ENCODE measurements at regions not wholly inside any gene's neighbourhood (a gene's known extent, or its start where the extent isn't known, plus 50 kb on each side); places are given as distances from the start of the nearest gene placed in this dataset.

GRCh38 chr7:42756841-42757240, 155.0 kb downstream of the C7orf25 start:
- FAIRE-seq, result no peak

DNA sequence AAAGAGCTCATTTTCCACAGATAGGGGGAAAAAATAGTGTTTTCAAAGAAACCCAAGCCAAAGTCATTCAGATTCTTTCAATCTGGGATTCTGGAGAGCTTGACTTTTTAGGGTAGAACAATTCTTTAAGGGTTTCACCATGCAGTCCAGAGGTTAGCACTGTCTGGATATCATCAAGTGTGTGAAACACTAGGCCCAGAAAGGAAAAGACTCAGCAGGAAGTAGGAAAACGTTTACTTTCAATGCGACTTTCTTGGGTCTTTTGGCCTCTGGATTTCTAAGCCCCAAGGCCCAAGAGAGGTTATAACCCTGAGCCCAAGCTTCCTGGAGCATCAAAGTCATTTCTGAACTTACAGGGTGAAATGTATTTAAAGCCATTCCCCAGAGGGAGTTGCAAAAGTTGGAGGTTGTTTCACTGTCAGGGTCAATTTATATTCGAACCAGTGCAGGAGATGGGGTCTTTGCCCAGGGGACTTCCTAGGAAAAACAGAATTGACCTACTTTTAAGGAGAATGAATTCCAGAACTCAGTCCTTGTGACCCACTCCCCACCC, 158.0 kb downstream of the C7orf25 start:
- FAIRE-seq, result no peak

DNA sequence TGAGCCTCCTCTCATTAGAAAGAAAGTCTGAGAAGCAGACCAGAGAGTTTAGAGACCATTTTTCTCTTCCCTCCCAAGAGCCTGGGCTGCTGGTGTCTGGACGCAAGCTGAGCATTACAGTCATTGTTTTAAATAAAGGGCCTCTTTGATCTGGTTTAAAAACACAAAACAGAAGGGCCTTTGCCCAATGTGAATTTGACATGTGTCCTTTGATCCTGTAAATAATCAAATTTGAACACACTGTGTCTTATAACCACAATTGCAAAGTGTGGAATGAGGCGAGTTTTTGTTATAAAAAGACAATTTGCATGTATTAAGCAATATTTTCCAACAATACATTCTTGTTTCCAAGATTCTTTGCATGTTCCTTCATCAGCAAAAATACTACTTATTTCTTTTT, 158.5 kb downstream of the C7orf25 start:
- no peak for FAIRE-seq

DNA sequence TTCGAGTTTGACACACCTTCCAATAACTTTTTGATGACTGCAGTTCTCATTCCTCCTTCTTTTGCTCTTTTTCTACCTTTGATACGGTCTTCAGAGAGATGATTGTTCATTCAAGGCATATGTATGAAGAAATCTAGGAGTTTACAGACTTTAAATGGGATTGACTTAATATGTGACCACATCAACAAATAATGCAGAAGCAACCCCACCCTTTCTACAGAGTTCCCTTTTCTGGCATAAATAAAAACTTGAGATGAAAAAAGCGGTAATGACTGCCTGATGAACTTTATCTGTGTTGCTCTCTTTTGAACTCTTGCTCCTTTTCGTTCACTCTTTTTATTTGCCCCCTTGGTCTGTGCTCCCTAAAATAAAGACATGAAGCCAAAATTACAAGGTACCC, 161.7 kb downstream of the C7orf25 start:
- no peak for FAIRE-seq

- no peak for FAIRE-seq
These were observed 164.8 kb downstream of the C7orf25 start for GRCh38 chr7:42747044-42747443.

- FAIRE-seq, result no peak
These were observed 165.7 kb downstream of the C7orf25 start for GRCh38 chr7:42746214-42746613.

DNA sequence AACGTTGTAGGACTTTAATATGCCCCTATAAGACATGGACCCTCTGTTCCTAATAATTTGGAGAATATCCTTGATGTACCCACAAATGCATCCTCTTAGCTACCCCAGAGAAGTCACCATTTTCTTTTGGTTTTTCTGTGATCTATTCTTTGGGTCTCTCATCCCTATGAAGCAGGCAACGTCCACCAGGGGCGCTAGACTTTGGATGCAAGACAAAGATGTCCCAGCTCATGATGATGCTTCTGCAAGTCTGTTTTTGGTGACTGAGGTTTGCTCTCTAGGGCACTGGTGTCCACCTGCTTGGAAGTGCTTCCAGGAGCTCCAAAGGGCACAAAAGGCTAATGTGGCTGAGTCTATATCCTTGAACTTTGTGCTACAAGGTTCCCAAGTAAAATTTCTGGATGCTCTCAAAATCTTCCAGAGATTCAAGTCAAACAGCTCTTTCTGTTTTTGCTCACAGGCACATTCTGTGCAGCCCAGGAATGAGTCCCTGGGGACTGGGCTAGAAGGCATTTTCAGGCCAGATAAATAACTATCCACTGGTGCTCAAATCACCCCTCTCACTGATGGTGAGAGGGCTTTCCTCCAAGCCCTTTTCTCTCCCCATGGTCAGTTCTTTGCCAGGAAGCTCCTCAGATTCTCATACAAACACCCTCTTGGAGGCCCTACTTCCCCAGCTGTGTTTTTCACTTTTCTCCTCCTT, 166.4 kb downstream of the C7orf25 start:
- FAIRE-seq, result no peak

GRCh38 chr7:42744746-42745145, 167.1 kb downstream of the C7orf25 start:
- FAIRE-seq, result no peak

DNA sequence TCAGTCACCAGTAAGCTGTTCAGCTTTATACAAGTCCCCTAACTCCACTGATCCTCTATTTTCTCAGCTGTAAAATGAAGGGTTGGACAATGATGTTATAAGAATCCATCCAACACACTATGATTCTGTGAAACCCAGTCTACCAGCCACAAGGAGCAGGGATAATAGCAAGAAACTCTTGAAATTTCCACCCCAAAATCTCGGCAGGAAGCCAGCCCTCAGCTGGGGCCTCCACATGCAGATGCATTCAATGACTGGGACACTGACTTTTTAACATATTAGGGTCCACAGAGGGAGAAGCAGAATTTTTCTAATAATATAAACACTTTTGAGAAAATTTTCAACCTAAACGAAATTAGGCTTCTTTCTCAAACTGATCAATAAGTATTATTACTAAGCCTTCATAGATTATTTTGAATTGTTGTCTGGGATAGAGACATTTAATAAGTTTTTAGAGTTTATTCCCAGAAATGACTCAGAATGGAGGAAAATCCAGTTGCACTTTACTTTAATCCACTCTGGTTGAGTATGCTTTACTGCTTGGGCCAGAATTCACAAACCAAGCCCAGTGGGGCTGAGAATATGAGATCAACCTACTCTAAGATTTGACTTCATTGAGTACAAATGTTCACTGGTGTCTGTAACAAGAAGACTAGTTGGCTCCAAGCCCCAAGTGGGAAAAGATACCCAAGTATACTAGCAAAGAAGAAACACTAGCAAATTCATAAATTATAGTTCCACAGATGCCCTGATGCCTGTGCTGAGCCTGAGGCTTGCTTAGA, 168.6 kb downstream of the C7orf25 start:
- FAIRE-seq, result no peak

DNA sequence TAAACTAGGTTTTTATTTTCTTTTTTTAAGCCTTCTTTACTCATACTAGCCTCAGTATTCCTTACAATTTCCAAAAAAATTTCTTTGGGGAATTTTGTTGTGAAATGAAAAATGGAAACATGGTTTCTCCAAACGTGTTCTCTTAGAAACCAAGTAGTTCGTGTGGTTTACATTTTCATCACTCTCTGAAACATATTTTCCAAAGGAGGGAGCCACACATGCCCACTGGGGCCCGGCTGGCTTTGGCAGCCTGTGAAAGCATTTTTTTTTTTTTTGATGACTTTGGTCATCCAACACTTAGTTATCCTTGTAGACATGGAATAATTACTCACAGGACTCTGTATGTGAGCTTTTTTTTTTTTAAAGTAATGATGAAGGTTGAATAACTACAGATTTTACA, 169.6 kb downstream of the C7orf25 start:
- FAIRE-seq, result no peak

DNA sequence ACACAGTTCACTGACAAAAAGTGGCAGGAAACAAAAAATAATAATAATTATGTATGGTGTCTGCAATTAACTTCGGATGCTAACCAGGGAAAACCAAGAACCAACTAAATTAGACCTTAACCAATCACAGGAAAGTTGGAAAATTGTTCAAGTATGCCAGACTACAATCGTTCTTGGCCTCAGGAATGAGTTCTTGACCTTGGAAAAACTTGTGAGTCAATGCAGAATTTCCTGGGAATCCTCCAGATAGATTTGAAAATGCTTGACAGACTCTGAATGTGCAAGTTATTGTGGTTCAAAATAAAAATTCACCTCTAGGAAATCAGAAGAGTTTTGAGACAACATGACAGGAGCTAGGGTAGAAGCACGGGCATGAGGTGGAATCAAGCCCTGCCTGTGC, 171.5 kb downstream of the C7orf25 start:
- no peak for FAIRE-seq

GRCh38 chr7:42739638-42740037, 172.2 kb downstream of the C7orf25 start:
- no peak for FAIRE-seq

GRCh38 chr7:42736931-42737330, 174.9 kb downstream of the C7orf25 start:
- no peak for FAIRE-seq

DNA sequence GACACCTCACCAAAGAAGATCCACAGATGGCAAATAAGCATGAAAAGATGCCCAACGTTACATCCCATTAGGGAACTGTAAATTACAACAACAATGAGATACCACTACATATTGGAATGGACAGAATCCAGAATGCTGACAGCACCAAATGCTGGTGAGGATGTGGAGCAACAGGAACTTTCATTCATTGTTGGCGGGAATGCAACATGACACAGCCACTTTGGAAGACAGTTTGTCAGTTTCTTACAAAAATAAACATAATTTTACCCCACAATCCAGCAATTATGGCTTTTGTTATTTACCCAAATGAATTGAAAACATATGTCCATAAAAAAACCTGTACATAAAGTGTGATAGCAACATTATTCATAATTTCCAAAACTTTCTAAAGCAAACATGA, 176.8 kb downstream of the C7orf25 start:
- FAIRE-seq, result no peak

GRCh38 chr7:42734568-42734967, 177.3 kb downstream of the C7orf25 start:
- no peak for FAIRE-seq

DNA sequence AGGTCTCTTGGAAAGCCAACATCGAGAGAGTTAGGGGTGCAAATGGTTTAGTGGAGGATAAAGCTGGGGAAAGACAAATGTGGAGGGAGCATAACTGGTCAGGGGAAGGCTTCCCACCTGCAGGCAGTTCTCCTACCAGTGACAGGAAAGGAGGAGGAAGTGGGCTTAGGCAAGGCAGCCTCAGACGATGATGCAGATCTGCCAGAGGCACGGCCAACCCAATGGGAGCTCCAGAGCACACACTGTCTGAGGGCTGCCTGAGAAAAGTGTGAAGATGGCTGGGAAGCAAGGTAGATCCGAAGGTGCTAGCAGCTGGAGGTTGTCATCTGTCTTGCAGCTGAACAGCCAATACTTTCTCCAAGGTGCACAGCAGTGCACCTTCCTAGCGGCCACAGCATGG, 178.8 kb downstream of the C7orf25 start:
- no peak for FAIRE-seq

DNA sequence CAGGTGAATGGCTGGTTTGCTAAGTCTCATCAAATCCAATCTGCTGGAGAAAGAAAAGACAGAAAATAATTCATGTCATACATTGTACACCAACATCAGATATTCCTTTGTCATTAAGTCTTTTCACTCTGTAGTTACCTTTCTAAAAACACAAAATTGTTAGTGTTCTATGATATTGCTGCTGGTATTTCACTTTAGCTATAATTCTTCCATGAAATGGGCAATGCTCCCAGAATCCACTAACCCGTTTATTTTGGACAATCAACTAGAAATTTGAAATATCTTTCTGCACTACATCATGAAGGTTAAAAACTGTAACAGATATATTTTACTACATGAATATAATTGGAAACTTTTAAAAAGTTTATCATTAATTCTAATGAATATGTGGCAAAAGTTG, 181.3 kb downstream of the C7orf25 start:
- FAIRE-seq, result no peak

- no peak for FAIRE-seq
These were observed 182.7 kb downstream of the C7orf25 start for GRCh38 chr7:42729053-42729765.

GRCh38 chr7:42727451-42727850, 184.4 kb downstream of the C7orf25 start:
- no peak for FAIRE-seq

- FAIRE-seq, result no peak
These were observed 185.6 kb downstream of the C7orf25 start for GRCh38 chr7:42726066-42726785.

GRCh38 chr7:42722716-42723115, 189.2 kb downstream of the C7orf25 start:
- no peak for FAIRE-seq

DNA sequence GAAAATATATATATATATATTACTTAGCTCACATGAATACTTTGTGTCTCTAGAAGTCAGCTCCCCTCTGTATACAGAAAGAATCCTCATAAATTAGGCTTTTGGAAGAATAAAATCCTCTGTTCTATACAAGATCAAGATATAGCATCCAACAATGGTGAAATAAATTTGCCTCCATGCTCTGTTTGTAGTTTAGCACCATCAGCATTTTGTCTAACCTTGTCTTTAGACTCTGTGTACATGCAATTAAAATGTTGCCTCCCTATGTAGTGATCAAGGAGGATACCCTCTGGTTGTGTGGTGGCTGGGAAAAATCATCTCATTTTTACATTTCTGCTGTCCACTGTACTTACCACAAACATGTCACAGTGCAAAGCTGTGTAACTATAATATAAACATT, 189.7 kb downstream of the C7orf25 start:
- FAIRE-seq, result no peak
